Chondrocyte (in vitro differentiated cells): ENCODE measurements at regions not wholly inside any gene's neighbourhood (a gene's known extent, or its start where the extent isn't known, plus 50 kb on each side); places are given as distances from the start of the nearest gene placed in this dataset.

Source experiments
- DNase-seq: peaks from one replicate; pipeline ENCODE4 v3.0.0; 2021; ENCODE audit warnings: mixed read lengths, low spot score
- H3K27ac Mint-ChIP-seq: one replicate; pipeline ENCODE4 v1.8.0; 2021; ENCODE audit warnings: mild to moderate bottlenecking, moderate library complexity, mixed read lengths; ENCODE audit not compliant: unreplicated experiment
- H3K27me3 Mint-ChIP-seq: 2 replicates; pipeline ENCODE4 v1.8.0; 2021; ENCODE audit warnings: low read depth, mixed read lengths
- H3K36me3 Mint-ChIP-seq: 2 replicates; pipeline ENCODE4 v1.8.0; 2021; ENCODE audit warnings: low read depth, mixed read lengths
- H3K4me1 Mint-ChIP-seq: 2 replicates; pipeline ENCODE4 v1.8.0; 2021; ENCODE audit warnings: low read depth, mild to moderate bottlenecking, mixed read lengths
- H3K4me3 Mint-ChIP-seq: one replicate; pipeline ENCODE4 v1.8.0; 2021; ENCODE audit warnings: mild to moderate bottlenecking, moderate library complexity, mixed read lengths; ENCODE audit not compliant: unreplicated experiment
- H3K9me3 Mint-ChIP-seq: 2 replicates; pipeline ENCODE4 v1.8.0; 2021; ENCODE audit warnings: low read depth, mixed read lengths
- CTCF ChIP-seq: fragments of 200-600 bp; sonication (generic); IDR thresholded peaks from 2 replicates; pipeline ENCODE4 v1.5.0; 2021; ENCODE audit warnings: antibody characterized with exemption, mild to moderate bottlenecking, moderate library complexity

GRCh38 chr7:21134631-21135030, 293.3 kb upstream of the SP4 start:
- H3K9me3 Mint-ChIP-seq = peaks cover 20% of the 10 kb centered on the region

GRCh38 chr7:21135437-21135836, 292.4 kb upstream of the SP4 start:
- Mint-ChIP-seq H3K9me3 (peaks cover 20% of the 10 kb centered on the region), H3K4me1 (no peaks in the 10 kb centered on the region), H3K4me3 (no peak overlapping the region), H3K36me3 (no peaks in the 10 kb centered on the region), H3K27ac (no peak overlapping the region), H3K27me3 (peaks cover 5% of the 10 kb centered on the region)
- TF ChIP-seq CTCF = no peak
- DNase-seq = no peak

More at GRCh38 chr7:21134631-21135030, 293.3 kb upstream of the SP4 start:
- Mint-ChIP-seq H3K27ac (no peak overlapping the region), H3K27me3 (peaks cover 5% of the 10 kb centered on the region), H3K4me1 (no peaks in the 10 kb centered on the region), H3K4me3 (no peak overlapping the region), H3K36me3 (no peaks in the 10 kb centered on the region)
- no peak for TF ChIP-seq CTCF
- DNase-seq = no peak

- Mint-ChIP-seq H3K36me3 (no peaks in the 10 kb centered on the region), H3K9me3 (peaks cover 19% of the 10 kb centered on the region), H3K27me3 (peaks cover 6% of the 10 kb centered on the region), H3K27ac (no peak overlapping the region), H3K4me3 (no peak overlapping the region), H3K4me1 (no peaks in the 10 kb centered on the region)
- no peak for DNase-seq
- no peak for TF ChIP-seq CTCF
Observed at GRCh38 chr7:21137640-21138039, 290.2 kb upstream of the SP4 start.

- Mint-ChIP-seq H3K4me1 (no peaks in the 10 kb centered on the region), H3K9me3 (peaks cover 10% of the 10 kb centered on the region), H3K27ac (no peak overlapping the region), H3K27me3 (peaks cover 6% of the 10 kb centered on the region), H3K36me3 (no peaks in the 10 kb centered on the region), H3K4me3 (no peak overlapping the region)
- TF ChIP-seq CTCF = no peak
- no peak for DNase-seq
Observed at GRCh38 chr7:21140622-21141021, 287.3 kb upstream of the SP4 start.

DNA sequence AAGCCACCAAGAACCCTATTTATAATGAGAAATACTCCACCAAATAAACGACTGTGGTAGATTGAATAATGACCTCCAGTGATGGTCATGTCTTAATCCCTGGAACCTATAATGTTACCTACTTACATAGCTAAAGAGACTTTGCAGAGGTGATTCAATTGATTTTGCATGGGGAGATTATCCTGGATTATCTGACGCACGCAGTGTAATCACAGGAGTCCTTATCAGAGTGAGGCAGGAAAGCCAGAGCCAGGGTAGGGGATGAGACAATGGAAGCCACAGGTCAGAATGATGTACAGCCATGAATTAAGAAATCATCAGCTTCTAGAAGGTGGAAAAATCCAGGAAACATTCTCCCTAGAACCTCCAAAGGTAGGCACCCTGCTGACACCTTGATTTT, 286.4 kb upstream of the SP4 start:
- no peaks in the 10 kb centered on the region for H3K36me3 Mint-ChIP-seq
- no peaks in the 10 kb centered on the region for H3K4me1 Mint-ChIP-seq
- peaks cover 2% of the 10 kb centered on the region for H3K9me3 Mint-ChIP-seq
- H3K27ac Mint-ChIP-seq = no peak overlapping the region
- no peak for DNase-seq
- H3K4me3 Mint-ChIP-seq = no peak overlapping the region
- TF ChIP-seq CTCF = no peak
- peaks cover 6% of the 10 kb centered on the region for H3K27me3 Mint-ChIP-seq
